IMR-90 (cell line): ENCODE measurements at regions not wholly inside any gene's neighbourhood (a gene's known extent, or its start where the extent isn't known, plus 50 kb on each side); places are given as distances from the start of the nearest gene placed in this dataset.

ENCODE experiments used
- ATAC-seq: fragments of 200-7000 bp; cut with Tn5 transposase; 2 replicates; pipeline ENCODE4 v1.9.1; 2020; ENCODE audit warnings: low read depth, mild to moderate bottlenecking, moderate library complexity
- BruUV-seq: library from RNA; stranded (reverse); fragments of 400-500 nt; replicated peaks from 2 replicates; lab custom pipeline; 2021; lab: Mats Ljungman, UMichigan
- CTCF ChIA-PET: fragments of 300-600 bp; formaldehyde crosslinking; extraction: SDS; loops from one replicate; lab custom pipeline; 2021; ENCODE audit warnings: antibody characterized with exemption; lab: Yijun Ruan, JAX
- POLR2A ChIA-PET: fragments of 300-600 bp; sonication (Branson Sonifier 250); formaldehyde crosslinking; loops from one replicate; lab custom pipeline; 2022; ENCODE audit warnings: antibody characterized with exemption; ENCODE audit not compliant: unreplicated experiment; lab: Charles Lee
- DNase-seq: peaks from one replicate; pipeline ENCODE4 v3.0.0; 2013
- H2AFZ ChIP-seq: replicated peaks from 2 replicates; pipeline ENCODE3; 2013; ENCODE audit warnings: low read length, mild to moderate bottlenecking; ENCODE audit not compliant: poor library complexity
- H2AK5ac ChIP-seq: 2 replicates; pipeline ENCODE4 v1.6.1; 2013; ENCODE audit warnings: low read depth, low read length, inconsistent platforms
- H2AK9ac ChIP-seq: replicated peaks from 2 replicates; pipeline ENCODE3; 2013; ENCODE audit warnings: mild to moderate bottlenecking, low read depth, low read length, moderate library complexity; ENCODE audit not compliant: poor library complexity
- H2BK120ac ChIP-seq: 2 replicates; pipeline ENCODE4 v1.6.1; 2013; ENCODE audit warnings: low read depth, low read length, inconsistent platforms
- H2BK15ac ChIP-seq: 3 replicates; pipeline ENCODE4 v1.6.1; 2013; ENCODE audit warnings: low read depth, low read length, inconsistent platforms
- H2BK20ac ChIP-seq: 2 replicates; pipeline ENCODE4 v1.6.1; 2013; ENCODE audit warnings: low read depth, mild to moderate bottlenecking, inconsistent platforms, low read length, moderate library complexity
- H2BK5ac ChIP-seq: 2 replicates; pipeline ENCODE4 v1.6.1; 2013; ENCODE audit warnings: mild to moderate bottlenecking, low read depth, low read length, inconsistent platforms; ENCODE audit not compliant: poor library complexity, severe bottlenecking
- H3K14ac ChIP-seq: replicated peaks from 2 replicates; pipeline ENCODE4 v1.6.1; 2013; ENCODE audit warnings: low read depth, low read length, inconsistent platforms
- H3K18ac ChIP-seq: 2 replicates; pipeline ENCODE4 v1.6.1; 2013; ENCODE audit warnings: low read depth, low read length, control low read depth
- H3K23ac ChIP-seq: 2 replicates; pipeline ENCODE4 v1.6.1; 2013; ENCODE audit warnings: low read depth, low read length, inconsistent platforms
- H3K27ac ChIP-seq: 2 replicates; pipeline ENCODE4 v1.5.1; 2013; ENCODE audit warnings: mild to moderate bottlenecking, control low read depth, low read length; ENCODE audit not compliant: insufficient read depth
- H3K27me3 ChIP-seq: 2 replicates; pipeline ENCODE4 v1.6.1; 2013; ENCODE audit warnings: low read length; ENCODE audit not compliant: control insufficient read depth, insufficient read depth
- H3K36me3 ChIP-seq: 2 replicates; pipeline ENCODE4 v1.6.1; 2013; ENCODE audit warnings: low read length, mixed read lengths; ENCODE audit not compliant: control insufficient read depth, insufficient read depth
- H3K4ac ChIP-seq: 2 replicates; pipeline ENCODE4 v1.6.1; 2013; ENCODE audit warnings: low read depth, low read length, inconsistent platforms
- H3K4me1 ChIP-seq: 2 replicates; pipeline ENCODE4 v1.6.1; 2013; ENCODE audit warnings: low read length, mixed read lengths; ENCODE audit not compliant: control insufficient read depth, insufficient read depth
- H3K4me2 ChIP-seq: 2 replicates; pipeline ENCODE4 v1.6.1; 2013; ENCODE audit warnings: low read depth, mild to moderate bottlenecking, control low read depth, low read length, moderate library complexity
- H3K4me3 ChIP-seq: 2 replicates; pipeline ENCODE4 v1.5.1; 2013; ENCODE audit warnings: low read depth, mild to moderate bottlenecking, control low read depth, low read length, moderate library complexity; ENCODE audit not compliant: insufficient read depth
- H3K56ac ChIP-seq: 2 replicates; pipeline ENCODE4 v1.6.1; 2013; ENCODE audit warnings: low read length, inconsistent platforms; ENCODE audit not compliant: insufficient read depth; ENCODE audit errors: extremely low read depth
- H3K79me1 ChIP-seq, 2 experiments: 2 replicates each; pipeline ENCODE4 v1.6.1; 2013; ENCODE audit warnings: low read length in 2 of 2, inconsistent platforms in 1 of 2, low read depth in 1 of 2
- H3K9ac ChIP-seq: 2 replicates; pipeline ENCODE4 v1.6.1; 2013; ENCODE audit warnings: low read depth, low read length, control low read depth
- H3K9me1 ChIP-seq: 2 replicates; pipeline ENCODE4 v1.6.1; 2013; ENCODE audit warnings: low read length, inconsistent platforms; ENCODE audit not compliant: insufficient read depth
- H3K9me3 ChIP-seq: 2 replicates; pipeline ENCODE4 v1.6.1; 2013; ENCODE audit warnings: low read length; ENCODE audit not compliant: control insufficient read depth, insufficient read depth
- H4K20me1 ChIP-seq: 2 replicates; pipeline ENCODE4 v1.6.1; 2013; ENCODE audit warnings: low read length, inconsistent platforms; ENCODE audit not compliant: insufficient read depth
- H4K5ac ChIP-seq: 2 replicates; pipeline ENCODE4 v1.6.1; 2013; ENCODE audit warnings: mild to moderate bottlenecking, low read depth, low read length, control low read depth
- H4K8ac ChIP-seq, 2 experiments: 2 replicates each; pipeline ENCODE4 v1.6.1; 2013; ENCODE audit warnings: low read depth in 2 of 2, low read length in 2 of 2, control low read depth in 1 of 2, inconsistent platforms in 1 of 2
- H4K91ac ChIP-seq: 2 replicates; pipeline ENCODE4 v1.6.1; 2013; ENCODE audit warnings: low read depth, low read length, inconsistent platforms; ENCODE audit not compliant: insufficient read depth
- BHLHE40 ChIP-seq: fragments of 150-350 bp; IDR thresholded peaks from 2 replicates; pipeline ENCODE4 v1.6.1; 2016; ENCODE audit warnings: mild to moderate bottlenecking, low read depth, low read length
- FOS ChIP-seq: fragments of 150-350 bp; IDR thresholded peaks from 2 replicates; pipeline ENCODE4 v1.6.1; 2016; ENCODE audit warnings: low read depth, low read length
- MAFK ChIP-seq: IDR thresholded peaks from 2 replicates; pipeline ENCODE4 v1.6.1; 2012; ENCODE audit warnings: low read depth, low read length, improper control_type of control experiment
- MXI1 ChIP-seq: IDR thresholded peaks from 2 replicates; pipeline ENCODE4 v1.6.1; 2012; ENCODE audit warnings: low read depth, mild to moderate bottlenecking, low read length, moderate library complexity, borderline replicate concordance
- WGBS, 2 experiments: methylation state at CpG; one replicate each; pipeline versions ENCODE4 v1.1.5 to v1.1.7; 2013; ENCODE audit warnings: missing lambda C conversion rate in 2 of 2; ENCODE audit not compliant: insufficient read length in 1 of 2; ENCODE audit errors: extremely low coverage in 2 of 2; 5-methylcytosine and 5-hydroxymethylcytosine counted together
- dilution Hi-C: fragments of 300-500 bp; cut with HindIII; formaldehyde crosslinking; loops from one replicate; pipeline ENCODE4 v1.14.3; 2018; ENCODE audit warnings: low sequenced_read_pairs; ENCODE audit not compliant: unreplicated experiment
- in situ Hi-C: fragments of 300-500 bp; cut with MboI; formaldehyde crosslinking; loops from 3 replicates; pipeline ENCODE4 v1.14.3; 2019; ENCODE audit warnings: low sequenced_read_pairs, inconsistent platforms, mixed read lengths
- intact Hi-C: fragments of 100-400 bp; cut with micrococcal nuclease; formaldehyde crosslinking; loops from 2 replicates; pipeline ENCODE4 v1.10.0; 2022

DNA sequence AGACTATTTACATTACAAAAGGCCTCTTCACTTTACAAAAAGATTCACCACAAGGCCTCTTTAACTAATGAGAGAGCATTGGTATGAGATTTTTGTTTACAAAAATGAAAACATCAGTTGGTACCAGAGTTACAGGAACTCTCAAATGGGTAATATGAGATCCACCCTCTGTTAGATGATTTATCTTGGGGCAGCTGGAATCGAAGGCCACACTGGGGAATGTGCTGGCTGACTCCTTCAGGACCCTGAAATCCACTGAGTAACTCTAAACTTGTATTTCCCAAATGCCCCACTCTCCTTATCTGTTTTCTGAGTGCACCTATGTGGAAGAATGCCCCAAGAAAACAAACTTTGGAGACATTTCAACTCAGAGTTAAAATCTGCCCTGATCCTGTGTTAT, 232.9 kb upstream of the F9 start:
- intact Hi-C loops: no loop called here
- Histone ChIP-seq H2BK120ac (no peak overlapping the region), H3K79me1 (no peaks in the 10 kb centered on the region), H4K8ac (no peak overlapping the region), H3K4me3 (no peak overlapping the region), H3K36me3 (no peaks in the 10 kb centered on the region), H3K9ac (no peak overlapping the region), H3K9me1 (no peaks in the 10 kb centered on the region), H3K23ac (no peak overlapping the region), H3K27ac (no peak overlapping the region), H4K5ac (no peak overlapping the region), H4K20me1 (no peaks in the 10 kb centered on the region), H2BK20ac (no peak overlapping the region), H3K4me2 (no peak overlapping the region), H3K14ac (no peak overlapping the region), H3K18ac (no peak overlapping the region), H3K27me3 (no peaks in the 10 kb centered on the region), H3K56ac (no peak overlapping the region), H4K91ac (no peak overlapping the region), H2AK9ac (no peak overlapping the region), H3K9me3 (no peaks in the 10 kb centered on the region), H2BK15ac (no peak overlapping the region), H3K4ac (no peak overlapping the region), H2BK5ac (no peak overlapping the region), H2AFZ (no peak overlapping the region), H2AK5ac (no peak overlapping the region), H3K4me1 (no peaks in the 10 kb centered on the region)
- DNase-seq (no peak), ATAC-seq (no peak)
- no peak for TF ChIP-seq MXI1
- TF ChIP-seq BHLHE40: no peak
- no peak for TF ChIP-seq MAFK
- TF ChIP-seq FOS: no peak
- in situ Hi-C loops: no loop called here
- dilution Hi-C loops: no loop called here
- WGBS, 2 experiments: no CpG with 5 or more reads among the region's 1 CpG
- ChIA-PET POLR2A (no interaction called here), CTCF (interaction anchor here (0.6 kb wide), 1 partner anchor 723 kb away, joined by 3 read pairs; no protein-coding TSS in a partner anchor)
- BruUV-seq: no TSS peak
